Endothelial cell of umbilical vein (primary cell): ENCODE measurements at regions not wholly inside any gene's neighbourhood (a gene's known extent, or its start where the extent isn't known, plus 50 kb on each side); places are given as distances from the start of the nearest gene placed in this dataset.

Experiments
- BruUV-seq: library from RNA; stranded (reverse); fragments of 400-500 nt; replicated peaks from 2 replicates; lab custom pipeline; 2021; lab: Mats Ljungman, UMichigan
- CTCF ChIA-PET: fragments of 300-600, 350-600 bp; sonication (Branson Sonifier 250); formaldehyde crosslinking; loops from one replicate; lab custom pipeline; 2021; ENCODE audit warnings: antibody characterized with exemption, inconsistent platforms; lab: Charles Lee
- POLR2A ChIA-PET: fragments of 300-600, 350-600 bp; sonication (Branson Sonifier 250); formaldehyde crosslinking; loops from one replicate; lab custom pipeline; 2021; ENCODE audit warnings: antibody characterized with exemption, inconsistent platforms; lab: Charles Lee
- DNase-seq: peaks from one replicate; pipeline ENCODE4 v3.0.0-alpha.2; 2011; ENCODE audit warnings: low read depth, low spot score
- FAIRE-seq: peaks from 2 replicates; lab custom pipeline; 2011; peaks lifted over from hg19 to GRCh38; lab: Jason Lieb, UNC
- H2AFZ ChIP-seq: 2 replicates; pipeline ENCODE4 v1.6.0; 2012; ENCODE audit warnings: low read depth, low read length, control low read depth, inconsistent platforms
- H3K27ac ChIP-seq: 2 replicates; pipeline ENCODE4 v1.5.1; 2011; ENCODE audit warnings: low read depth, mild to moderate bottlenecking, control low read depth, low read length, moderate library complexity; ENCODE audit not compliant: insufficient read depth
- H3K27me3 ChIP-seq, 2 experiments: 2 replicates each; pipeline versions ENCODE4 v1.6.0 to v1.6.1; 2011; ENCODE audit warnings: low read length in 2 of 2, mixed read lengths in 1 of 2; ENCODE audit not compliant: control insufficient read depth in 2 of 2, insufficient read depth in 2 of 2
- H3K36me3 ChIP-seq, 2 experiments: 2 replicates in 1 of 2; 3 replicates in 1 of 2; pipeline ENCODE4 v1.5.1; 2011; ENCODE audit warnings: low read length in 2 of 2, mild to moderate bottlenecking in 1 of 2, moderate library complexity in 1 of 2; ENCODE audit not compliant: control insufficient read depth in 2 of 2, insufficient read depth in 2 of 2; ENCODE audit errors: extremely low read depth in 1 of 2
- H3K4me1 ChIP-seq: 3 replicates; pipeline ENCODE4 v1.5.1; 2011; ENCODE audit warnings: mild to moderate bottlenecking, low read length; ENCODE audit not compliant: control insufficient read depth, insufficient read depth; ENCODE audit errors: extremely low read depth
- H3K4me2 ChIP-seq: 2 replicates; pipeline ENCODE4 v1.6.1; 2011; ENCODE audit warnings: low read length, control low read depth, mixed read lengths; ENCODE audit not compliant: insufficient read depth
- H3K4me3 ChIP-seq, 3 experiments: fragments of 200-600 bp in 1 of 3; sonication (generic), shearing (Covaris generic) in 1 of 3; replicated peaks in 1 of 3; 2 replicates each; pipeline ENCODE4 v1.5.1; 2011 to 2016; ENCODE audit warnings: control low read depth in 3 of 3, low read length in 3 of 3, mild to moderate bottlenecking in 2 of 3, inconsistent platforms in 1 of 3, low read depth in 1 of 3, moderate library complexity in 1 of 3; ENCODE audit not compliant: insufficient read depth in 1 of 3
- H3K79me2 ChIP-seq: 2 replicates; pipeline ENCODE4 v1.6.0; 2012; ENCODE audit warnings: low read length, inconsistent platforms; ENCODE audit not compliant: control insufficient read depth, insufficient read depth
- H3K9ac ChIP-seq: replicated peaks from 2 replicates; pipeline ENCODE3; 2011; ENCODE audit warnings: low read length, control low read depth; ENCODE audit not compliant: insufficient read depth; ENCODE audit errors: extremely low read depth
- H3K9me1 ChIP-seq: replicated peaks from 3 replicates; pipeline ENCODE4 v1.6.0; 2011; ENCODE audit warnings: mild to moderate bottlenecking, low read length; ENCODE audit not compliant: control insufficient read depth, insufficient read depth; ENCODE audit errors: extremely low read depth
- H3K9me3 ChIP-seq: replicated peaks from 2 replicates; pipeline ENCODE4 v1.5.1; 2012; ENCODE audit warnings: low read length, inconsistent platforms; ENCODE audit not compliant: control insufficient read depth, insufficient read depth
- H4K20me1 ChIP-seq: replicated peaks from 2 replicates; pipeline ENCODE3; 2011; ENCODE audit warnings: mild to moderate bottlenecking, low read length; ENCODE audit not compliant: control insufficient read depth, insufficient read depth; ENCODE audit errors: extremely low read depth
- EZH2 ChIP-seq: IDR thresholded peaks from 2 replicates; pipeline ENCODE4 v1.6.1; 2012; ENCODE audit warnings: borderline replicate concordance, low read depth, mild to moderate bottlenecking, moderate library complexity, low read length, inconsistent platforms; ENCODE audit not compliant: severe bottlenecking
- FOS ChIP-seq: IDR thresholded peaks from 2 replicates; pipeline ENCODE4 v1.6.1; 2011; ENCODE audit warnings: mild to moderate bottlenecking, low read length, moderate library complexity, borderline replicate concordance; ENCODE audit not compliant: insufficient read depth
- GATA2 ChIP-seq: IDR thresholded peaks from 2 replicates; pipeline ENCODE4 v1.7.0; 2011; ENCODE audit warnings: low read depth, mild to moderate bottlenecking, moderate library complexity, mixed read lengths, low read length; ENCODE audit not compliant: insufficient read length, insufficient read depth
- JUN ChIP-seq: IDR thresholded peaks from 2 replicates; pipeline ENCODE4 v1.6.1; 2011; ENCODE audit warnings: borderline replicate concordance, low read depth; ENCODE audit not compliant: insufficient read length, insufficient read depth
- POLR2A ChIP-seq: IDR thresholded peaks from 2 replicates; pipeline ENCODE4 v1.6.1; 2012; ENCODE audit warnings: low read depth, mild to moderate bottlenecking, control low read depth, low read length
- POLR2AphosphoS5 ChIP-seq: IDR thresholded peaks from 2 replicates; pipeline ENCODE4 v1.6.1; 2012; ENCODE audit warnings: low read depth, mild to moderate bottlenecking, control low read depth, low read length, moderate library complexity; ENCODE audit not compliant: insufficient read depth
- dilution Hi-C: fragments of 300-500 bp; cut with MboI; formaldehyde crosslinking; loops from one replicate; pipeline ENCODE4 v1.15.0; 2019; ENCODE audit warnings: low sequenced_read_pairs; ENCODE audit not compliant: extremely low pct_ligation_motif_present
- intact Hi-C: fragments of 100-400 bp; cut with micrococcal nuclease; formaldehyde crosslinking; loops from one replicate; pipeline ENCODE4 v1.10.0; 2022
- TF ChIP-seq, protein P1 (sequence below), 2 donors: IDR thresholded peaks; 1 replicate in 1 of 2; 2 replicates in 1 of 2; pipeline ENCODE4 v1.5.1; 2011; ENCODE audit warnings: low read length in 2 of 2, mild to moderate bottlenecking in 2 of 2, moderate library complexity in 2 of 2, control low read depth in 1 of 2, inconsistent platforms in 1 of 2, low read depth in 1 of 2; ENCODE audit not compliant: insufficient read depth in 1 of 2; ENCODE audit errors: extremely low read depth in 1 of 2
- TF ChIP-seq, protein P2 (sequence below): IDR thresholded peaks from 2 replicates; pipeline ENCODE4 v1.6.1; 2011; ENCODE audit not compliant: insufficient read depth, insufficient read length

DNA sequence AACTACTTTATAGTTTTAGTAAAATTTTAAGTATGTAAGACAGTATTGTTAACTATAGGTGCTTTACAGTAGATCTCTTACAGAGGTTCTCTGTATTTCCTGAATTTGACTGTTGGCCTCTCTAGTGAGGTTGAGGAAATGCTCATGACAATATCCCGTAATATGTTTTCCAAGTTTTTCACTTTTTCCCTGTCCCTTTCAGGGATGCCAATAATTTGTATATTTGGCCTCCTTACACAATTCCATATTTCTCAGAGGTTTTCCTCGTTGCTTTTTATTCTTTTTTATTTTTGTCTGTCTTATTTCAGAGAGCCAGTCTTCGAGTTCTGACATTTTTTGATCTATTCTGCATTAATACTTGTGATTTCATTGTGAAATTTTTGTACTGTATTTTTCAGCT, 233.7 kb upstream of the PDE3A start:
- Histone ChIP-seq H3K27me3 (no peaks in the 10 kb centered on the region), H3K4me3 (no peak overlapping the region), H3K9ac (no peak overlapping the region), H3K9me3 (no peaks in the 10 kb centered on the region), H3K79me2 (no peaks in the 10 kb centered on the region), H3K4me1 (no peaks in the 10 kb centered on the region), H3K27ac (no peak overlapping the region), H3K36me3 (no peaks in the 10 kb centered on the region), H3K9me1 (no peaks in the 10 kb centered on the region), H3K4me2 (no peak overlapping the region), H2AFZ (no peak overlapping the region), H4K20me1 (no peaks in the 10 kb centered on the region)
- dilution Hi-C loops (no loop called here), intact Hi-C loops (no loop called here)
- ChIA-PET CTCF (no interaction called here), POLR2A (no interaction called here)
- no TSS peak for BruUV-seq
- no peak for TF ChIP-seq GATA2
- TF ChIP-seq EZH2, result no peak
- TF ChIP-seq POLR2AphosphoS5, result no peak
- DNase-seq (no peak), FAIRE-seq (no peak)

DNA sequence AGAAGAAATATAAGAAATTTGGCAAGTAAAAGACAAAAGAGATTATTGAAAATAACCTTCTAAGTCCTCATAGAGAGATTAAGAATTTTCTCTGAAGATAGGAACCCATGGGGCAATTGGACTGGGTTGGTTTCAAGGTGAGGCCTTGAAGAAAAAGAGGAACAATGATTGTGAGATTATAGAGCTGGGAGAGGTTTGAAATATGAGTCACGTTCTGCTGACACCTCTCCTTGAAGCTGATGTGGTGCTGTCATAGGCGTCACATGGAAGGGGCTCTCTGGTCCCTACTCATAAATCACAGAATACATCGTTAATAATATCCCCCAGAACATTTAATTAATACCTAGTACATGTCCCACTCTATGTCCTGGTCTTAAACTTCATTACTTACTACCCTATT, 227.6 kb upstream of the PDE3A start:
- Histone ChIP-seq H3K27me3 (no peaks in the 10 kb centered on the region), H3K79me2 (no peaks in the 10 kb centered on the region), H4K20me1 (no peaks in the 10 kb centered on the region), H3K36me3 (no peaks in the 10 kb centered on the region), H3K4me3 (no peak overlapping the region), H3K9me3 (no peaks in the 10 kb centered on the region), H3K9me1 (no peaks in the 10 kb centered on the region), H2AFZ (no peak overlapping the region), H3K9ac (no peak overlapping the region), H3K4me1 (no peaks in the 10 kb centered on the region), H3K27ac (no peak overlapping the region), H3K4me2 (no peak overlapping the region)
- no TSS peak for BruUV-seq
- no peak for TF ChIP-seq JUN
- no peak for TF ChIP-seq POLR2AphosphoS5
- no peak for TF ChIP-seq EZH2
- no peak for TF ChIP-seq POLR2A
- TF ChIP-seq, protein P1, sequence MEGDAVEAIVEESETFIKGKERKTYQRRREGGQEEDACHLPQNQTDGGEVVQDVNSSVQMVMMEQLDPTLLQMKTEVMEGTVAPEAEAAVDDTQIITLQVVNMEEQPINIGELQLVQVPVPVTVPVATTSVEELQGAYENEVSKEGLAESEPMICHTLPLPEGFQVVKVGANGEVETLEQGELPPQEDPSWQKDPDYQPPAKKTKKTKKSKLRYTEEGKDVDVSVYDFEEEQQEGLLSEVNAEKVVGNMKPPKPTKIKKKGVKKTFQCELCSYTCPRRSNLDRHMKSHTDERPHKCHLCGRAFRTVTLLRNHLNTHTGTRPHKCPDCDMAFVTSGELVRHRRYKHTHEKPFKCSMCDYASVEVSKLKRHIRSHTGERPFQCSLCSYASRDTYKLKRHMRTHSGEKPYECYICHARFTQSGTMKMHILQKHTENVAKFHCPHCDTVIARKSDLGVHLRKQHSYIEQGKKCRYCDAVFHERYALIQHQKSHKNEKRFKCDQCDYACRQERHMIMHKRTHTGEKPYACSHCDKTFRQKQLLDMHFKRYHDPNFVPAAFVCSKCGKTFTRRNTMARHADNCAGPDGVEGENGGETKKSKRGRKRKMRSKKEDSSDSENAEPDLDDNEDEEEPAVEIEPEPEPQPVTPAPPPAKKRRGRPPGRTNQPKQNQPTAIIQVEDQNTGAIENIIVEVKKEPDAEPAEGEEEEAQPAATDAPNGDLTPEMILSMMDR (IDR thresholded peaks at IDR 0.05; ENCODE audit: extremely low read depth in 1 of 2, insufficient read depth in 1 of 2, low read depth in 1 of 2, low read length in 2 of 2), result no peak
- no peak for TF ChIP-seq FOS
- TF ChIP-seq, protein P2, sequence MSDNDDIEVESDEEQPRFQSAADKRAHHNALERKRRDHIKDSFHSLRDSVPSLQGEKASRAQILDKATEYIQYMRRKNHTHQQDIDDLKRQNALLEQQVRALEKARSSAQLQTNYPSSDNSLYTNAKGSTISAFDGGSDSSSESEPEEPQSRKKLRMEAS, result no peak
- TF ChIP-seq GATA2, result no peak
- dilution Hi-C loops, result no loop called here
- intact Hi-C loops, result no loop called here
- CTCF ChIA-PET, result interaction anchor here (0.6 to 1.6 kb wide), 2 partner anchors 14 to 369 kb away, joined by 3 to 4 read pairs; no protein-coding TSS in a partner anchor
- no peak for FAIRE-seq
- no peak for DNase-seq
- POLR2A ChIA-PET, result no interaction called here
